CD4-positive, alpha-beta T cell treated with Interleukin-10 for 1 hour (primary cell): ENCODE measurements at regions not wholly inside any gene's neighbourhood (a gene's known extent, or its start where the extent isn't known, plus 50 kb on each side); places are given as distances from the start of the nearest gene placed in this dataset.

Experiments
- DNase-seq: peaks from one replicate; pipeline ENCODE4 v3.0.0-alpha.2; 2020

GRCh38 chr4:65120287-65120686 is 550.0 kb downstream of the EPHA5 start:
- no peak for DNase-seq

GRCh38 chr4:65102419-65102818 is 567.9 kb downstream of the EPHA5 start:
- no peak for DNase-seq

GRCh38 chr4:65096630-65097029 is 573.7 kb downstream of the EPHA5 start:
- DNase-seq: no peak

- no peak for DNase-seq
Observed at GRCh38 chr4:65089666-65090065, 580.6 kb downstream of the EPHA5 start.

GRCh38 chr4:65083076-65083475 is 587.2 kb downstream of the EPHA5 start:
- DNase-seq: no peak

GRCh38 chr4:65071564-65071963 is 598.7 kb downstream of the EPHA5 start:
- DNase-seq: no peak

GRCh38 chr4:65069177-65069576 is 601.1 kb downstream of the EPHA5 start:
- no peak for DNase-seq

- DNase-seq: no peak
Observed at GRCh38 chr4:65066106-65066505, 604.2 kb downstream of the EPHA5 start.

GRCh38 chr4:65063601-65064000 is 606.7 kb downstream of the EPHA5 start:
- no peak for DNase-seq

GRCh38 chr4:65050786-65051185 is 619.5 kb downstream of the EPHA5 start:
- DNase-seq: no peak

- DNase-seq: no peak
Observed at GRCh38 chr4:65046192-65047133, 623.8 kb downstream of the EPHA5 start.

GRCh38 chr4:65033899-65034298 is 624.6 kb upstream of the TECRL start:
- DNase-seq: no peak

- no peak for DNase-seq
Observed at GRCh38 chr4:65028592-65028991, 619.3 kb upstream of the TECRL start.

GRCh38 chr4:65023883-65024670 is 614.8 kb upstream of the TECRL start:
- no peak for DNase-seq

GRCh38 chr4:65023081-65023480 is 613.8 kb upstream of the TECRL start:
- DNase-seq: no peak

GRCh38 chr4:65021737-65022136 is 612.5 kb upstream of the TECRL start:
- DNase-seq: no peak

GRCh38 chr4:65021149-65021548 is 611.9 kb upstream of the TECRL start:
- no peak for DNase-seq

GRCh38 chr4:65019775-65020174 is 610.5 kb upstream of the TECRL start:
- no peak for DNase-seq

GRCh38 chr4:65018313-65018712 is 609.1 kb upstream of the TECRL start:
- DNase-seq: no peak

GRCh38 chr4:65014078-65014477 is 604.8 kb upstream of the TECRL start:
- DNase-seq: no peak

- no peak for DNase-seq
Observed at GRCh38 chr4:65007841-65008439, 598.7 kb upstream of the TECRL start.

GRCh38 chr4:64975177-64975576 is 565.9 kb upstream of the TECRL start:
- DNase-seq: no peak

GRCh38 chr4:64969081-64969480 is 559.8 kb upstream of the TECRL start:
- DNase-seq: no peak

GRCh38 chr4:64967286-64967685 is 558.0 kb upstream of the TECRL start:
- no peak for DNase-seq
